WTC11 (cell line): ENCODE measurements at regions not wholly inside any gene's neighbourhood (a gene's known extent, or its start where the extent isn't known, plus 50 kb on each side); places are given as distances from the start of the nearest gene placed in this dataset.
A peak's percentile ranks its signal among the peaks of the same experiment; 100 is the strongest.

Source experiments
- ATAC-seq: fragments of 200-7000 bp; cut with Tn5 transposase; 2 replicates; pipeline ENCODE4 v1.10.0; 2021; ENCODE audit warnings: mild to moderate bottlenecking, moderate library complexity
- CTCF ChIA-PET: fragments of 300-600 bp; sonication (Branson Sonifier 250); formaldehyde crosslinking; loops from one replicate; lab custom pipeline; 2021; ENCODE audit warnings: antibody characterized with exemption; lab: Charles Lee
- POLR2A ChIA-PET: fragments of 350-600 bp; sonication (Branson Sonifier 250); formaldehyde crosslinking; loops from one replicate; lab custom pipeline; 2021; ENCODE audit warnings: antibody characterized with exemption; lab: Charles Lee
- DNase-seq: peaks from one replicate; pipeline ENCODE4 v3.0.0; 2021; ENCODE audit warnings: low spot score
- H3K27ac Mint-ChIP-seq: 2 replicates; pipeline ENCODE4 v1.8.0; 2021; ENCODE audit warnings: mixed read lengths
- H3K27me3 Mint-ChIP-seq: 2 replicates; pipeline ENCODE4 v1.8.0; 2021; ENCODE audit warnings: low read depth, mild to moderate bottlenecking, moderate library complexity, mixed read lengths
- H3K36me3 Mint-ChIP-seq: 2 replicates; pipeline ENCODE4 v1.8.0; 2021; ENCODE audit warnings: mixed read lengths
- H3K4me1 Mint-ChIP-seq: 2 replicates; pipeline ENCODE4 v1.8.0; 2022; ENCODE audit warnings: mixed read lengths
- H3K4me3 Mint-ChIP-seq: 2 replicates; pipeline ENCODE4 v1.8.0; 2021; ENCODE audit warnings: mild to moderate bottlenecking, moderate library complexity, mixed read lengths
- H3K9me3 Mint-ChIP-seq: 2 replicates; pipeline ENCODE4 v1.8.0; 2021; ENCODE audit warnings: mixed read lengths
- CBFB ChIP-seq: sonication (generic); formaldehyde crosslinking; IDR thresholded peaks from 2 replicates; pipeline ENCODE4 v1.8.1; 2022; ENCODE audit warnings: mild to moderate bottlenecking, low read depth, missing genetic modification reagents
- CREM ChIP-seq: sonication (generic); formaldehyde crosslinking; IDR thresholded peaks from 2 replicates; pipeline ENCODE4 v1.8.1; 2022; ENCODE audit warnings: mild to moderate bottlenecking, missing genetic modification reagents, moderate library complexity
- CTCF ChIP-seq: fragments of 200-600 bp; IDR thresholded peaks from 2 replicates; pipeline ENCODE4 v1.8.0; 2022; ENCODE audit warnings: antibody characterized with exemption
- EMX1 ChIP-seq: fragments of 250-450 bp; sonication (Bioruptor Pico); IDR thresholded peaks from 2 replicates; pipeline ENCODE4 v1.8.0; 2021; ENCODE audit warnings: mild to moderate bottlenecking
- ETV6 ChIP-seq: sonication (generic); formaldehyde crosslinking; IDR thresholded peaks from 2 replicates; pipeline ENCODE4 v1.8.1; 2022; ENCODE audit warnings: mild to moderate bottlenecking, missing genetic modification reagents
- FOXJ3 ChIP-seq: sonication (generic); formaldehyde crosslinking; IDR thresholded peaks from 2 replicates; pipeline ENCODE4 v1.9.0; 2021; ENCODE audit warnings: missing genetic modification reagents, mild to moderate bottlenecking, borderline replicate concordance
- JAZF1 ChIP-seq: fragments of 250-450 bp; sonication (Bioruptor Pico); IDR thresholded peaks from 2 replicates; pipeline ENCODE4 v1.9.0; 2021; ENCODE audit warnings: moderate library complexity, mild to moderate bottlenecking, inconsistent platforms
- KAT7 ChIP-seq: sonication (generic); formaldehyde crosslinking; IDR thresholded peaks from 2 replicates; pipeline ENCODE4 v1.8.1; 2023; ENCODE audit warnings: missing genetic modification reagents, mild to moderate bottlenecking, borderline replicate concordance
- MAX ChIP-seq: sonication (generic); formaldehyde crosslinking; IDR thresholded peaks from 2 replicates; pipeline ENCODE4 v1.8.0; 2022; ENCODE audit warnings: mild to moderate bottlenecking, missing genetic modification reagents
- MXD4 ChIP-seq: fragments of 250-450 bp; sonication (Bioruptor Pico); IDR thresholded peaks from 2 replicates; pipeline ENCODE4 v1.8.0; 2021; ENCODE audit warnings: mild to moderate bottlenecking, moderate library complexity, borderline replicate concordance
- MYBL2 ChIP-seq: sonication (generic); formaldehyde crosslinking; IDR thresholded peaks from 2 replicates; pipeline ENCODE4 v1.8.1; 2023; ENCODE audit warnings: mild to moderate bottlenecking, moderate library complexity, missing genetic modification reagents
- NFE2L1 ChIP-seq: sonication (generic); formaldehyde crosslinking; IDR thresholded peaks from 2 replicates; pipeline ENCODE4 v1.8.1; 2023; ENCODE audit warnings: missing genetic modification reagents
- NR1H2 ChIP-seq: sonication (generic); formaldehyde crosslinking; IDR thresholded peaks from 2 replicates; pipeline ENCODE4 v1.9.0; 2021; ENCODE audit warnings: mild to moderate bottlenecking, moderate library complexity, missing genetic modification reagents
- NR3C1 ChIP-seq: sonication (generic); formaldehyde crosslinking; conservative IDR thresholded peaks from 2 replicates; pipeline ENCODE4 v1.8.1; 2023; ENCODE audit warnings: low read depth, mild to moderate bottlenecking, missing genetic modification reagents
- OVOL2 ChIP-seq: fragments of 250-450 bp; sonication (Bioruptor Pico); IDR thresholded peaks from 2 replicates; pipeline ENCODE4 v1.9.0; 2021; ENCODE audit warnings: mild to moderate bottlenecking, borderline replicate concordance
- PRRX2 ChIP-seq: fragments of 250-450 bp; sonication (Bioruptor Pico); IDR thresholded peaks from 2 replicates; pipeline ENCODE4 v1.8.0; 2021; ENCODE audit warnings: mild to moderate bottlenecking
- RELA ChIP-seq: sonication (generic); formaldehyde crosslinking; IDR thresholded peaks from 2 replicates; pipeline ENCODE4 v1.8.1; 2022; ENCODE audit warnings: missing genetic modification reagents, mild to moderate bottlenecking, borderline replicate concordance
- RORB ChIP-seq: fragments of 250-450 bp; sonication (Bioruptor Pico); IDR thresholded peaks from 2 replicates; pipeline ENCODE4 v1.9.0; 2021; ENCODE audit warnings: mild to moderate bottlenecking
- SMAD3 ChIP-seq: sonication (generic); formaldehyde crosslinking; IDR thresholded peaks from 2 replicates; pipeline ENCODE4 v1.8.0; 2022; ENCODE audit warnings: missing genetic modification reagents, mild to moderate bottlenecking, borderline replicate concordance
- SP1 ChIP-seq: sonication (generic); formaldehyde crosslinking; conservative IDR thresholded peaks from 2 replicates; pipeline ENCODE4 v1.8.1; 2022; ENCODE audit warnings: missing genetic modification reagents
- TEAD1 ChIP-seq: sonication (generic); formaldehyde crosslinking; IDR thresholded peaks from 2 replicates; pipeline ENCODE4 v1.8.0; 2022; ENCODE audit warnings: mild to moderate bottlenecking, missing genetic modification reagents
- ZNF281 ChIP-seq: sonication (generic); formaldehyde crosslinking; IDR thresholded peaks from 2 replicates; pipeline ENCODE4 v1.8.0; 2023; ENCODE audit warnings: mild to moderate bottlenecking, missing genetic modification reagents
- ZNF416 ChIP-seq: fragments of 250-450 bp; sonication (Bioruptor Pico); IDR thresholded peaks from 2 replicates; pipeline ENCODE4 v1.9.0; 2021; ENCODE audit warnings: mild to moderate bottlenecking, inconsistent platforms
- ZNF671 ChIP-seq: fragments of 250-450 bp; sonication (Bioruptor Pico); IDR thresholded peaks from 2 replicates; pipeline ENCODE4 v1.8.0; 2021; ENCODE audit warnings: mild to moderate bottlenecking
- TF ChIP-seq, protein P1 (sequence below): sonication (generic); formaldehyde crosslinking; IDR thresholded peaks from 2 replicates; pipeline ENCODE4 v1.8.0; 2022; ENCODE audit warnings: mild to moderate bottlenecking, missing genetic modification reagents
- TF ChIP-seq, protein P2 (sequence below): fragments of 250-450 bp; sonication (Bioruptor Pico); IDR thresholded peaks from 2 replicates; pipeline ENCODE4 v2.1.2; 2022; ENCODE audit warnings: mild to moderate bottlenecking, moderate library complexity
- TF ChIP-seq, protein P3 (sequence below): fragments of 250-450 bp; sonication (Bioruptor Pico); IDR thresholded peaks from 2 replicates; pipeline ENCODE4 v1.9.0; 2021; ENCODE audit warnings: mild to moderate bottlenecking

GRCh38 chr3:76684946-76685345 is 355.0 kb upstream of the ROBO2 start (continued):
- TF ChIP-seq SP1 (no peak), RORB (CRISPR knock-in tag) (no peak), MXD4 (no peak), ZNF416 (CRISPR knock-in tag) (no peak), ZNF671 (CRISPR knock-in tag) (no peak), CTCF (no peak), TEAD1 (CRISPR knock-in tag) (no peak), MAX (no peak), SMAD3 (CRISPR knock-in tag) (no peak)
- TF ChIP-seq, protein P1, sequence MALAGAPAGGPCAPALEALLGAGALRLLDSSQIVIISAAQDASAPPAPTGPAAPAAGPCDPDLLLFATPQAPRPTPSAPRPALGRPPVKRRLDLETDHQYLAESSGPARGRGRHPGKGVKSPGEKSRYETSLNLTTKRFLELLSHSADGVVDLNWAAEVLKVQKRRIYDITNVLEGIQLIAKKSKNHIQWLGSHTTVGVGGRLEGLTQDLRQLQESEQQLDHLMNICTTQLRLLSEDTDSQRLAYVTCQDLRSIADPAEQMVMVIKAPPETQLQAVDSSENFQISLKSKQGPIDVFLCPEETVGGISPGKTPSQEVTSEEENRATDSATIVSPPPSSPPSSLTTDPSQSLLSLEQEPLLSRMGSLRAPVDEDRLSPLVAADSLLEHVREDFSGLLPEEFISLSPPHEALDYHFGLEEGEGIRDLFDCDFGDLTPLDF (CRISPR knock-in tag): no peak
- TF ChIP-seq, protein P2, sequence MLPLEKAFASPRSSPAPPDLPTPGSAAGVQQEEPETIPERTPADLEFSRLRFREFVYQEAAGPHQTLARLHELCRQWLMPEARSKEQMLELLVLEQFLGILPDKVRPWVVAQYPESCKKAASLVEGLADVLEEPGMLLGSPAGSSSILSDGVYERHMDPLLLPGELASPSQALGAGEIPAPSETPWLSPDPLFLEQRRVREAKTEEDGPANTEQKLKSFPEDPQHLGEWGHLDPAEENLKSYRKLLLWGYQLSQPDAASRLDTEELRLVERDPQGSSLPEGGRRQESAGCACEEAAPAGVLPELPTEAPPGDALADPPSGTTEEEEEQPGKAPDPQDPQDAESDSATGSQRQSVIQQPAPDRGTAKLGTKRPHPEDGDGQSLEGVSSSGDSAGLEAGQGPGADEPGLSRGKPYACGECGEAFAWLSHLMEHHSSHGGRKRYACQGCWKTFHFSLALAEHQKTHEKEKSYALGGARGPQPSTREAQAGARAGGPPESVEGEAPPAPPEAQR (CRISPR knock-in tag): no peak

GRCh38 chr3:76685858-76686257 is 354.0 kb upstream of the ROBO2 start:
- CTCF ChIA-PET: interaction anchor here (0.7 kb wide), 1 partner anchor 623 kb away, joined by 4 read pairs; no protein-coding TSS in a partner anchor

GRCh38 chr3:76687019-76687418 is 352.9 kb upstream of the ROBO2 start:
- DNase-seq (no peak), ATAC-seq (no peak)
- no peak overlapping the region for H3K27ac Mint-ChIP-seq
- ChIA-PET POLR2A (no interaction called here), CTCF (no interaction called here)
- no peak overlapping the region for H3K4me3 Mint-ChIP-seq
- H3K4me1 Mint-ChIP-seq: peaks cover 24% of the 10 kb centered on the region
- H3K9me3 Mint-ChIP-seq: peaks cover 21% of the 10 kb centered on the region
- H3K27me3 Mint-ChIP-seq: no peaks in the 10 kb centered on the region
- peaks cover 3% of the 10 kb centered on the region; the same call in 1 of the 2 replicates for H3K36me3 Mint-ChIP-seq
- TF ChIP-seq RELA (CRISPR knock-in tag): no peak
- no peak for TF ChIP-seq JAZF1 (CRISPR knock-in tag)
- no peak for TF ChIP-seq OVOL2 (CRISPR knock-in tag)
- TF ChIP-seq MXD4: no peak
- TF ChIP-seq ETV6 (CRISPR knock-in tag): no peak
- TF ChIP-seq ZNF416 (CRISPR knock-in tag): no peak
- TF ChIP-seq RORB (CRISPR knock-in tag): no peak
- no peak for TF ChIP-seq SP1
- TF ChIP-seq NFE2L1: no peak
- TF ChIP-seq KAT7: no peak
- no peak for TF ChIP-seq NR1H2 (CRISPR knock-in tag)
- TF ChIP-seq NR3C1: no peak
- TF ChIP-seq EMX1 (CRISPR knock-in tag): no peak
- TF ChIP-seq CREM (CRISPR knock-in tag): no peak
- TF ChIP-seq MYBL2 (CRISPR knock-in tag): no peak
- TF ChIP-seq, protein P3, sequence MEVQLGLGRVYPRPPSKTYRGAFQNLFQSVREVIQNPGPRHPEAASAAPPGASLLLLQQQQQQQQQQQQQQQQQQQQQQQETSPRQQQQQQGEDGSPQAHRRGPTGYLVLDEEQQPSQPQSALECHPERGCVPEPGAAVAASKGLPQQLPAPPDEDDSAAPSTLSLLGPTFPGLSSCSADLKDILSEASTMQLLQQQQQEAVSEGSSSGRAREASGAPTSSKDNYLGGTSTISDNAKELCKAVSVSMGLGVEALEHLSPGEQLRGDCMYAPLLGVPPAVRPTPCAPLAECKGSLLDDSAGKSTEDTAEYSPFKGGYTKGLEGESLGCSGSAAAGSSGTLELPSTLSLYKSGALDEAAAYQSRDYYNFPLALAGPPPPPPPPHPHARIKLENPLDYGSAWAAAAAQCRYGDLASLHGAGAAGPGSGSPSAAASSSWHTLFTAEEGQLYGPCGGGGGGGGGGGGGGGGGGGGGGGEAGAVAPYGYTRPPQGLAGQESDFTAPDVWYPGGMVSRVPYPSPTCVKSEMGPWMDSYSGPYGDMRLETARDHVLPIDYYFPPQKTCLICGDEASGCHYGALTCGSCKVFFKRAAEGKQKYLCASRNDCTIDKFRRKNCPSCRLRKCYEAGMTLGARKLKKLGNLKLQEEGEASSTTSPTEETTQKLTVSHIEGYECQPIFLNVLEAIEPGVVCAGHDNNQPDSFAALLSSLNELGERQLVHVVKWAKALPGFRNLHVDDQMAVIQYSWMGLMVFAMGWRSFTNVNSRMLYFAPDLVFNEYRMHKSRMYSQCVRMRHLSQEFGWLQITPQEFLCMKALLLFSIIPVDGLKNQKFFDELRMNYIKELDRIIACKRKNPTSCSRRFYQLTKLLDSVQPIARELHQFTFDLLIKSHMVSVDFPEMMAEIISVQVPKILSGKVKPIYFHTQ (CRISPR knock-in tag): no peak
- no peak for TF ChIP-seq ZNF281 (CRISPR knock-in tag)
- no peak for TF ChIP-seq CBFB (CRISPR knock-in tag)

More at GRCh38 chr3:76685858-76686257, 354.0 kb upstream of the ROBO2 start:
- POLR2A ChIA-PET: no interaction called here
- Mint-ChIP-seq H3K9me3 (peaks cover 12% of the 10 kb centered on the region), H3K27ac (peak overlapping the region; percentile 82), H3K4me1 (peaks cover 31% of the 10 kb centered on the region)
- ATAC-seq: no peak
- TF ChIP-seq FOXJ3 (no peak), NFE2L1 (no peak), PRRX2 (no peak), SMAD3 (CRISPR knock-in tag) (no peak)
- TF ChIP-seq, all 79 proteins: peak for 0
- Mint-ChIP-seq H3K36me3 (peaks cover 3% of the 10 kb centered on the region; the same call in 1 of the 2 replicates), H3K27me3 (no peaks in the 10 kb centered on the region), H3K4me3 (no peak overlapping the region)
- DNase-seq: no peak
